ENCODE measurements at regions not wholly inside any gene's neighbourhood (a gene's known extent, or its start where the extent isn't known, plus 50 kb on each side); places are given as distances from the start of the nearest gene placed in this dataset.
A peak's percentile ranks its signal among the peaks of the same experiment; 100 is the strongest.
"Not testable (repeated sequence)": the region's sequence is repeated elsewhere in the genome, so short reads cannot be mapped to it uniquely, and the experiment has no call there.

DNA sequence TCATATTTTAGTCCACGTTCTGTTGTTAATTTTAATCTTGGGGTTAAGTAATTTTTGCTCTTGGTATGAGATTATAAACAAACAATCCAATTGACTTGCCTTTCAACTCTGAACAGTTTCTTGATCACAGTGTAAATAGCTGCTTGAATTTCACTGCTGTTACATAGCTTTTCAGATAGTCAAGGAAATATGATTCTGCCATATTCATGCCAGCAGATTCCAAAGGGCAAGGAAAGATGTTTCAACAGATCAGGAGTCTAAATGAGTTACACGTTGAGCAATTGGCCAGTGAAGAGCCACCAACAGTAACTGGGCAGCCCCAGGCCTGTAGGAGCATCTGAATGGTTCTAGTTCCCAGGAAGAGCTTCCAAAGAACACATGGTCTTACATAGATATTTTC, 93.6 kb downstream of the LEPR start:
- DNase-seq (ENCODE audit: low spot score in 2 of 2) (no peak), ATAC-seq (no peak)
- H3K36me3 Mint-ChIP-seq, result no peaks in the 10 kb centered on the region
- H3K9me3 Mint-ChIP-seq, result no peaks in the 10 kb centered on the region
- H3K27ac Mint-ChIP-seq, result no peak overlapping the region

DNA sequence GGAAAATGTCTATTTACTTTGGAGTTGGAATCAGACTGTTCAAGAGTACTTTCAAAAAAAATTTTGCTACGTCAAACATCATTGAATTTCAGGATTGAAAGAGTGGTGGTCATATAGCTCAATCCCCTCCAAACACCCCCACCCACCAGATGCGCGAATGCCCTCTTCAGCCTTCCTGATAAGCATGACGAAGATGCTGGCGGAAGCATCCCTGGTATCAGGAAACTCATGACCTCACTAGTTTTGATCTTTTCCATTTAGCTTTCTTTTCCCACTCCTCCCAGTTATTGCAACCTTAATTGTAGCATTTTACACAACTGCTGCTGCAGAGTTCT, 104.4 kb downstream of the LEPR start:
- DNase-seq (ENCODE audit: low spot score in 2 of 2) (no peak), ATAC-seq (no peak)
- Mint-ChIP-seq H3K27ac (no peak overlapping the region), H3K9me3 (peaks cover 0 to 3% of the 10 kb centered on the region in 2 donors), H3K36me3 (peaks cover 6 to 7% of the 10 kb centered on the region in 2 donors)

DNA sequence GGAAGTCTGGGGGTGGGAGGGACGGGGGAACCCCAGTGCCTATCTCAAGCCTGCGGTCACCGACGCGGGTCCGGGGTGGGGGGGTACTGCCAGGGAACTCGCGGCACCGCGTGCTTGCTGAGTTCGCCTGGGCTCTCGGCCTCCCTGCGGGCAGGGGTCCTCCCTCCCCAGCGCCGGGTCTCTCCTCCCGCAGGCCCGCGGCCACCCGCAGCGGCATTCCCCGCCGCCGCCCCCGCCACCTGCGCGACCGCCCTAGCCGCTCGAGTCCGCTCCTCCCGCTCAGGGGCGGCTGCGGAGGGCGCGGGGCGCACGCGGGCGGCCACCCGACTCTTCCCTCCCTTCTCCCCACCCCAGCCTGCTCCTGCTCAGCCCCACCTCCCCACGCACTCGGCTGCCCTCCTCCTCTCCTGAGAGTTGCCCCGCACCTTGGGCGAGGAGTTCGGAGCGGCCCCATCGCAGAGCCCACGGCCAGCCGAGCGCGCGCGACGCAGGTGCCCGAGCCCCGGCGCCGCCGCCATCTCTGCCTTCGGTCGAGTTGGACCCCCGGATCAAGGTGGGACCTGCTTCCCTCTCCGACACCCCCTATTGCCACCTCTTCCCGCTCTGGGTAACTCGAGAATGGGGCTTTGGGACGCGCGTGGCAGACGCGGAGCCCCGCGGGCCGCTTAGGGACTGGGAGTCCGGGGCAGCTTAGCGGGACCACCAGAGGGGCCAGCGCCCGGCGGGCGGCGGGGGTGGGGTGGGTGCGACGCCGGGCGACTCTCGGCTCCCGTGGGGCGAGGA, 105.0 kb downstream of the LEPR start:
- no peak for DNase-seq (ENCODE audit: low spot score in 2 of 2)
- no peak overlapping the region for H3K27ac Mint-ChIP-seq
- ATAC-seq, result peak in 1 of 2 donors; percentile 43
- peaks cover 6 to 7% of the 10 kb centered on the region in 2 donors for H3K36me3 Mint-ChIP-seq
- H3K9me3 Mint-ChIP-seq, result peaks cover 0 to 4% of the 10 kb centered on the region in 2 donors

DNA sequence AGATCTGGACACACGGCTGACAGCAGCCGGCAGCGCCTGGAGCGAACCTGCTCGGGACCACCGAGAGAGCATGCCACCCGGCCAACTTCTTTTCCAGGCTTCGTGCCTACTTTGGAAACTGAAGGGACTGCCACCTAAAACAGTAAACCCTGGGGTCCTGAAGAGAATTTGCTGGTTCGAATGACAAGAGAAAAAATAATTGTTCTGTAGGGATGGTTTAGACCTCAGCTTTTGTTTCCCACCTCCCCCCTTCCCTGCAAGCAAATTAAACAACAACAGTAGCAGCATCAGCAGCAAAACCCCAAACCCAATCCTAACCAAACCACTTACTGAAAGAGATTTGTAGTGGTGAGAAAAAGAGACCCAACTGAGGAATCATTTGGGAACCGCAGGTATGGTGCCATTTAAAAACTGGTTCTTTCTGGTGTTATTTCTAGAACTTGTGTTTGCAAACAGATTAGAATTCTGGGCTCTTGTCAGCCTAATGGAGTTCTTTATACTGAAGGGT, 105.6 kb downstream of the LEPR start:
- DNase-seq (ENCODE audit: low spot score in 2 of 2) (no peak), ATAC-seq (no peak)
- Mint-ChIP-seq H3K36me3 (peaks cover 7 to 12% of the 10 kb centered on the region in 2 donors), H3K27ac (no peak overlapping the region), H3K9me3 (peaks cover 0 to 4% of the 10 kb centered on the region in 2 donors)

DNA sequence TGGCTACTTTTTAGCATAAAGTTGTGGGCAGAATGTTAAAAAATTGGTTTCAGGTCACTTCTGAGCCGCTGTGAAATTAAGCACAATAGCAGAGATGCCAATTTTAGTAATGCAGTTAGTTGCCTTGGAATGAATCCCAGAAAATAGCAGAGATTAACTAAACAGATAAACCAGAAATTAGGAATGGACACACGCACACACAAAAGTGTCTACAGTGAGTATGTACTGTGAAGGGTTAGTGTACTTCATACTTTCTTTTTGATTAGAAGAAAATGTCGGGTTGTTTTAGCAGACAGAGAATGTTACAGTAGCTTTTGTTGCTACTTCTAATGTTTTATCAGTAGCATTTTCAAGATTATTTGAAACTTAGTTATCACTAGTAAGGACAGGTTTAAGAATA, 106.7 kb downstream of the LEPR start:
- ATAC-seq, result no peak
- peaks cover 7 to 20% of the 10 kb centered on the region in 2 donors for H3K36me3 Mint-ChIP-seq
- no peak overlapping the region for H3K27ac Mint-ChIP-seq
- peaks cover 0 to 10% of the 10 kb centered on the region in 2 donors for H3K9me3 Mint-ChIP-seq
- DNase-seq (ENCODE audit: low spot score in 2 of 2), result no peak

DNA sequence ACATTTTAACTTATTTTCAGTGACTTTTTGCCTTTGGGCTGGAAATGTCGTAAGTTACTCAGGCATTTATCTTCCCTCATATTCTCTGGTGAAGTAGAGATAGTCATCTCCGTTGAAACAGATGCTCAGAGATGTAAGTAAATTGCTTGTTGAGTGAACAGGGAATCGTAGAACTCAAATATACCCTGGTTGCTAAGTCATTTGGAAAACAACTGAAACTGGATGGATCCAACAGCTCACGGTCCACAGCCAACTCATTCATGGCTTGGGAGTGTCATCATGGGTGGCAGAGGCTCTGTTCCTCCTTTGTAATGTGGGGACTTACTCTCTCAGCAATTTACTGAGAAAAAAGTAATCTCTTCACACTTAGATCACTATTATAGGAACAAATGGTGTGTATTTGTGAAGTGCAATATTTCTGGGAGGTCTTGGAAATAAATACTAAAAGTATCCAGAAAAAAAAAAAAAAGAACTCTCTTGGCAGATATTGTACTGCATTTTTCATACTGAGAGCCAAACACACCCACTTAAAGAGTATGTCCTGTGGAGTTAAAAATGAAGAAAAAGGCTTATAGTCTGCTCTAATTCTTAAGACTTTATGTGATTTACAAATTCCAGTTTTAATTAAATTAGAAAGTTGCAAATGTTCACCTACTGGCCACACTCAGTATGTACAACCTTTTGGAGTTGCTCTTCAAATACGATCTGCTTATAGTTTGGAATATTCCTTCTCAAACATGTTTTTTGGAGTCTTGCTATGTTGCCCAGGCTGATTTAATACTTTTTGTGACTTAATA, 107.4 kb downstream of the LEPR start:
- DNase-seq (ENCODE audit: low spot score in 2 of 2) (no peak), ATAC-seq (no peak)
- Mint-ChIP-seq H3K9me3 (peaks cover 0 to 10% of the 10 kb centered on the region in 2 donors), H3K27ac (no peak overlapping the region), H3K36me3 (peaks cover 7 to 25% of the 10 kb centered on the region in 2 donors)

DNA sequence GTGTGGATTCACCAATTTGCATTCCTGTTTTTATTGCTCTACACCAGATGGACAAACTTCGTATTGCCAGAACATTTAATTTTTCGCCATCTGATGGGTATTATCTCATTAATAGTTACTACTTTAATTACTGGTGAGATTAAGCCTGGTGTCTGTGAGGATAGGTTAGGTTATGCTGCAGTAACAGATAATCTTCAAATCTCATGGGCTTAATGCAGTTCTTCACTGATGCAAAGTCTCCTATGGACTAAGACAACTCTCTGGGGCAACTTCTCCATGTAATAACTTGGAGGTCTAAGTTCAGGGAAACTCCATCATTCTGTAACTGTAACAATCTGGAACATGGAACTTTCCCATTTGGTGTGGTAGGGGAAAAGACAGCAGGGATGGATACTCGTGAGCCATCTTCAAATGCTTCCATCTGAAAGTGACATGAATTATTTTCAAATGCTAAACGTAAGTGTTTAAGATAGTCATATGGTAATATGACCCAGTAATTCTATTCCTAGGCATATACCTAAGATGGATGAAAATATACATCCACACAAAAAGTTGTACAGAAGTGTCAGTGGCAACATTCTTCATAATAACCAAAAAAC, 111.6 kb downstream of the LEPR start:
- H3K27ac Mint-ChIP-seq, result no peak overlapping the region
- no peak for DNase-seq (ENCODE audit: low spot score in 2 of 2)
- H3K36me3 Mint-ChIP-seq, result peaks cover 0 to 18% of the 10 kb centered on the region in 2 donors
- peaks cover 0 to 10% of the 10 kb centered on the region in 2 donors for H3K9me3 Mint-ChIP-seq
- no peak for ATAC-seq

DNA sequence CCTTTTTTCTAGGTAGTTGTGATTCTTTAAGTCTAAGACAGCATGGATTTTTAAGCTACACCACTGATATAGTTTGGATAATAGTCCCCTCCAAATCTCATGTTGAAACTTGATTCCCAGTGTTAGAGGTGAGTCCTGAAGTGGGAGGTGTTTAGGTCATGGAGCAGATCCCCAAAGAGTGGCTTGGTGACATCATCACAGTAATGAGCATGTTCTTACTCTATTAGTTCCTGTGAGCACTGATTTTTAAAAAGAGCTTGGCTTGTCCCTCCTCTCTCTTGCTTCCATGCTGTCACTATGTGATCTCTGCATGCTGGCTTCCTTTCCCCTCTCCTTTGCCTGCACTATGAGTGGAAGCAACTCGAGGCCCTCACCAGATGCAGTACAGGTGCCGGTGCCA, 115.5 kb downstream of the LEPR start:
- DNase-seq (ENCODE audit: low spot score in 2 of 2) (no peak), ATAC-seq (no peak)
- peaks cover 0 to 14% of the 10 kb centered on the region in 2 donors for H3K36me3 Mint-ChIP-seq
- peaks cover 0 to 6% of the 10 kb centered on the region in 2 donors for H3K9me3 Mint-ChIP-seq
- H3K27ac Mint-ChIP-seq, result no peak overlapping the region

DNA sequence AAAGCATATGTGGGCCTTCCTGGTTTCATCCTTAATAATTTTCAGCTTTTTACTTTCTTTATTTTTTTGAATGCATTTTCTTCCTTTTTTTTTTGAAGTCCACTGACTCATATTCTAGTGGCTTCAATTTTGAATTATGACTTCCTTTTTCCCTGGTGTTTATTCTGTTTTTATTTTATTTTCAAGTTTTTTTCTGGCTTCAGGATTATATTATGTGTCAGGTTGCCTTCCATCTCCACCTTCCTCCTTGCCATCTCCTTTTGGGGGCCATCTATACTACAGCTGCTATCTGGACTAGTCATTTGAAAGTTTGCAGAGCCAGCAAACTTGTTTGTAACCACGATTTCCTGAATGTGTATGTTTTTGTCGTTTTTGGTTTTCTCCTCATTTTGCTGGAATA, 117.6 kb downstream of the LEPR start:
- ATAC-seq (no peak), DNase-seq (ENCODE audit: low spot score in 2 of 2) (no peak)
- Mint-ChIP-seq H3K36me3 (no peaks in the 10 kb centered on the region), H3K9me3 (no peaks in the 10 kb centered on the region), H3K27ac (no peak overlapping the region)

DNA sequence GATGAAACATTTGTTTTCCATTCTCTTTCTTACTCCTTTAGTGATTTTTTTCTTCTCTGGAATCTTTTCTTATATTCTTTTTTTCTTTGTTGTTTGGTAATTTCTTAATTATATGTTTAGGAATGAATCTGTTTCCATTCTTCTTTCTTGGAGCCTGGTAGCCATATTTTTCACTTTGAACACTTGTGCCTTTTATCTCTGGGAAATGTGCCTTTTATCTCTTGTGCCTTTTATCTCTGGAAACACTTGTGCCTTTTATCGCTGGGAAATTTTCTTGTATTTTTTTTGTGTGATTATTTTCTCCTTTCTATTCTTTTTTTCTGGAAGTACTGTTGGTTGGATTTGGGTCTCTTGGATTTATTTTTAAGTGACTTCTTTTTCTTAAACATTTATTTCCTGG, 118.2 kb downstream of the LEPR start:
- no peak overlapping the region for H3K27ac Mint-ChIP-seq
- no peaks in the 10 kb centered on the region for H3K9me3 Mint-ChIP-seq
- no peaks in the 10 kb centered on the region for H3K36me3 Mint-ChIP-seq
- ATAC-seq (no peak), DNase-seq (ENCODE audit: low spot score in 2 of 2) (no peak)

DNA sequence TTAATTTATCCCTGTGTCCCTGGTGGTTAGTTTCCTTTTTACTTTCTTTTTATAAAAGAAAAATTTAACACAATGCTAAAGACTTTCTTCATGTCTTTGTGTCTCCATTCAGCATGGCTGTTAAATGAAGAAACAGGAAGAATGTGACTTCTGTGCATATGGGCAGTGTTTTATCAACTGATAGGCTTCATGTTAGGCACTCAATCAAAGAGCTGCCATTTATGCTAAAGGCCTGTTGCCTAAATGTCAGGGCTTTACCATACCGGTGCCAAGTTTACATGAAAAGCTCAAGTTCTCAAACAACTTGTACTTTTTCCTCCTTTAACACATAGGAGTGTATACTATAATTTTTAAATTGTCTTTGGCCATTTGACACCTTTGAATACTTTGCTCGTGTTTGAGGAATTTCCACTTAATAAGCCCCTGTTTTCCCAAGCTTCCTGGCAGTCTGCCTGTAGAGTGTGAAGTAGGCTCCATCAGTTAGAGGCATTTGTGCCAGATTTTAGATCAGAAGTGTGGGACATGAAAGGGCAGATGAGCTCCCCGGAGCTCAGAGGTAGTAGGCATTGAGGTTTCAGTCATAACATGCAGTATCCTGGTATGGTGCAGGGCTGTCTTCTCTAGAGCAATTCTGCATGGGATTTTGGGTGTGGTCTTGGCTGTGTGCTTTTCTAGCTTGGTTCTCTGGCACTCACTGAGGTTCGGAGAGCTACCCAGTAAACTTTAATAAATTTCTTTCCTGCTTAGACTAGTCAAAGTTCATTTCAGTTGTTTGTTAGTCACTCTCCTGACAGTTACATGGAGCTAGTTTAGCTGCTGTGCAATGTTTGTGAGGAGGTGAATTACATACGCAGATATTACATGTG, 119.0 kb downstream of the LEPR start:
- ATAC-seq, result no peak
- Mint-ChIP-seq H3K27ac (no peak overlapping the region), H3K9me3 (no peaks in the 10 kb centered on the region), H3K36me3 (no peaks in the 10 kb centered on the region)
- DNase-seq (ENCODE audit: low spot score in 2 of 2), result no peak

DNA sequence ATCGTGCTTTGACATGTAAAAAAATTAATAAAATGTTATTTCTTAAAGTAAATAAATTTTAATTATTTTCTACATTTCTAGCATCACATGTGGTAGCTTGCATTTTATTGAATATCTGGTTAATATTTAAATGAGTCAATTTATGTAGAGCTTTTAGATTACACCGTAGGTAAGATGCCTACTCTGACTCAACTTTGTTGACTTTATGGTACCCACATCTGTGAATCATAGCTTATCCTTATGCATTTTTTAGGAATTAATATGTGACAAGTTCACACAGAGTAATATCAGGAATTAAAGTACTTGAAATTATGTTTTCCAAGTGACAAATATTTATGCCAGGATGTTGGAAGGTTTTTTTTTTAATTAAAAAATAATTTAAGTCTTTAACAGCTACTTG, 120.7 kb downstream of the LEPR start:
- Mint-ChIP-seq H3K36me3 (no peaks in the 10 kb centered on the region), H3K9me3 (no peaks in the 10 kb centered on the region)
- ATAC-seq, result no peak

DNA sequence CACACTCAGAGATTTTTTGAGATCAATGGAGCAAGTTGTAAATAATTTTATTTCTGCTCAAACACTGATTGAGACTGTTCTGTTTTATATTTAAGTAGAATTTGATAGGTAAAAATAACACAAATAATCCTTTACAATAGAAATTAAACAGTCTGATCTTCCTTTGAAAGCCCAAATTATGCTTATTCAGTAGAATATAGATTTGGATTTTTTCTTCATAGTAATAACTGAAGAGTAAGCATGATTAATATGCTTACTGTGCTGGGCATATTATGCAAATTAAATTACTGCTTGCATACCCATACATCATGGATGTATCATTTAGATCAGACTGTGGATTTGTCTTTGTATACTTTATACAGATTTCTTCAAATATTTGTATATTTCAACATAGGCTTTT, 121.4 kb downstream of the LEPR start:
- ATAC-seq, result no peak
- Mint-ChIP-seq H3K36me3 (no peaks in the 10 kb centered on the region), H3K27ac (no peak overlapping the region), H3K9me3 (no peaks in the 10 kb centered on the region)
- no peak for DNase-seq (ENCODE audit: low spot score in 2 of 2)

More for the DNA sequence above, 120.7 kb downstream of the LEPR start:
- H3K27ac Mint-ChIP-seq, result no peak overlapping the region
- no peak for DNase-seq (ENCODE audit: low spot score in 2 of 2)

DNA sequence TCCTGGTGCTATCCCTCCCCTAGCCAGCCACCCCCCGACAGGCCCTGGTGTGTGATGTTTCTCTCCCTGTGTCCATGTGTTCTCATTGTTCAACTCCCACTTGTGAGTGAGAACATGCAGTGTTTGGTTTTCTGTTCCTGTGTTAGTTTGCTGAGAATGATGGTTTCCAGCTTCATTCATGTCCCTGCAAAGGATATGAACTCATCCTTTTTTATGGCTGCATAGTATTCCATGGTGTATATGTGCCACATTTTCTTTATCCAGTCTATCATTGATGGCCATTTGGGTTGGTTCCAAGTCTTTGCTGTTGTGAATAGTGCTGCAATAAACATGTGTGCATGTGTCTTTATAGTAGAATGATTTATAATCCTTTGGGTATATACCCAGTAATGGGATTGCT, 122.1 kb downstream of the LEPR start:
- DNase-seq (ENCODE audit: low spot score in 2 of 2); ATAC-seq; H3K27ac Mint-ChIP-seq; H3K36me3 Mint-ChIP-seq; H3K9me3 Mint-ChIP-seq: not testable (repeated sequence)

DNA sequence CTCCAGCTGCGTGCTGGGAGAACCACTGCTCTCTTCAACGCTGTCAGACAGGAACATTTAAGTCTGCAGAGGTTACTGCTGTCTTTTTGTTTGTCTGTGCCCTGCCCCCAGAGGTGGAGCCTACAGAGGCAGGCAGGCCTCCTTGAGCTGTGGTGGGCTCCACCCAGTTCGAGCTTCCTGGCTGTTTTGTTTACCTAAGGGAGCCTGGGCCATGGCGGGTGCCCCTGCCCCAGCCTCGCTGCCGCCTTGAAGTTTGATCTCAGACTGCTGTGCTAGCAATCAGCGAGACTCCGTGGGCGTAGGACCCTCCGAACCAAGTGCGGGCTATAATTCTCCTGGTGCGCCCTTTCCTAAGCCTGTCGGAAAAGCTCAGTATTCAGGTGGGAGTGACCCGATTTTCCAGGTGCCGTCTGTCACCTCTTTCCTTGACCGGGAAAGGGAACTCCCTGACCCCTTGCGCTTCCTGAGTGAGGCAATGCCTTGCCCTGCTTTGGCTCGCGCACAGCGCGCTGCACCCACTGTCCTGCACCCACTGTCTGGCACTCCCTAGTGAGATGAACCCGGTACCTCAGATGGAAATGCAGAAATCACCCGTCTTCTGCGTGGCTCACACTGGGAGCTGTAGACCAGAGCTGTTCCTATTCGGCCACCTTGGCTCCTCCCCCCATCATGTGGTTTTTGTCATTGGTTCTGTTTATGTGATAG, 130.0 kb downstream of the LEPR start:
- peaks cover 28 to 43% of the 10 kb centered on the region in 2 donors for H3K36me3 Mint-ChIP-seq
- ATAC-seq; DNase-seq (ENCODE audit: low spot score in 2 of 2); H3K27ac Mint-ChIP-seq: not testable (repeated sequence)
- H3K9me3 Mint-ChIP-seq, result peaks cover 30 to 32% of the 10 kb centered on the region in 2 donors

DNA sequence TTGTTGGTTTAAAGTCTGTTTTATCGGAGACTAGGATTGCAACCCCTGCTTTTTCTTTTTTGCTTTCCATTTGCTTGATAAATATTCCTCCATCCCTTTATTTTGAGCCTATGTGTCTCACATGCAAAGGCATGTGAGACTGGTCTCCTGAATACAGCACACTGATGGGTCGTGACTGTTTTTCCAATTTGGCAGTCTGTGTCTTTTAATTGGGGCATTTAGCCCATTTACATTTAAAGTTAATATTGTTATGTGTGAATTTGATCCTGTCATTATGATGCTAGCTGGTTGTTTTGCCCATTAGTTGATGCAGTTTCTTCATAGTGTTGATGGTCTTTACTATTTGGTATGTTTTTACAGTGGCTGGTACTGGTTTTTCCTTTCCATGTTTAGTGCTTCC, 132.0 kb downstream of the LEPR start:
- Mint-ChIP-seq H3K36me3 (peaks cover 28 to 43% of the 10 kb centered on the region in 2 donors), H3K9me3 (peaks cover 30 to 32% of the 10 kb centered on the region in 2 donors)
- ATAC-seq; H3K27ac Mint-ChIP-seq; DNase-seq (ENCODE audit: low spot score in 2 of 2): not testable (repeated sequence)
